Endothelial cell of umbilical vein (primary cell): ENCODE measurements at regions not wholly inside any gene's neighbourhood (a gene's known extent, or its start where the extent isn't known, plus 50 kb on each side); places are given as distances from the start of the nearest gene placed in this dataset.

Experiments
- BruUV-seq: library from RNA; stranded (reverse); fragments of 400-500 nt; replicated peaks from 2 replicates; lab custom pipeline; 2021; lab: Mats Ljungman, UMichigan
- CTCF ChIA-PET: fragments of 300-600, 350-600 bp; sonication (Branson Sonifier 250); formaldehyde crosslinking; loops from one replicate; lab custom pipeline; 2021; ENCODE audit warnings: antibody characterized with exemption, inconsistent platforms; lab: Charles Lee
- POLR2A ChIA-PET: fragments of 300-600, 350-600 bp; sonication (Branson Sonifier 250); formaldehyde crosslinking; loops from one replicate; lab custom pipeline; 2021; ENCODE audit warnings: antibody characterized with exemption, inconsistent platforms; lab: Charles Lee
- DNase-seq: peaks from one replicate; pipeline ENCODE4 v3.0.0-alpha.2; 2011; ENCODE audit warnings: low read depth, low spot score
- FAIRE-seq: peaks from 2 replicates; lab custom pipeline; 2011; peaks lifted over from hg19 to GRCh38; lab: Jason Lieb, UNC
- H2AFZ ChIP-seq: 2 replicates; pipeline ENCODE4 v1.6.0; 2012; ENCODE audit warnings: low read depth, low read length, control low read depth, inconsistent platforms
- H3K27ac ChIP-seq: 2 replicates; pipeline ENCODE4 v1.5.1; 2011; ENCODE audit warnings: low read depth, mild to moderate bottlenecking, control low read depth, low read length, moderate library complexity; ENCODE audit not compliant: insufficient read depth
- H3K27me3 ChIP-seq, 2 experiments: 2 replicates each; pipeline versions ENCODE4 v1.6.0 to v1.6.1; 2011; ENCODE audit warnings: low read length in 2 of 2, mixed read lengths in 1 of 2; ENCODE audit not compliant: control insufficient read depth in 2 of 2, insufficient read depth in 2 of 2
- H3K36me3 ChIP-seq, 2 experiments: 2 replicates in 1 of 2; 3 replicates in 1 of 2; pipeline ENCODE4 v1.5.1; 2011; ENCODE audit warnings: low read length in 2 of 2, mild to moderate bottlenecking in 1 of 2, moderate library complexity in 1 of 2; ENCODE audit not compliant: control insufficient read depth in 2 of 2, insufficient read depth in 2 of 2; ENCODE audit errors: extremely low read depth in 1 of 2
- H3K4me1 ChIP-seq: 3 replicates; pipeline ENCODE4 v1.5.1; 2011; ENCODE audit warnings: mild to moderate bottlenecking, low read length; ENCODE audit not compliant: control insufficient read depth, insufficient read depth; ENCODE audit errors: extremely low read depth
- H3K4me2 ChIP-seq: 2 replicates; pipeline ENCODE4 v1.6.1; 2011; ENCODE audit warnings: low read length, control low read depth, mixed read lengths; ENCODE audit not compliant: insufficient read depth
- H3K4me3 ChIP-seq, 3 experiments: fragments of 200-600 bp in 1 of 3; sonication (generic), shearing (Covaris generic) in 1 of 3; replicated peaks in 1 of 3; 2 replicates each; pipeline ENCODE4 v1.5.1; 2011 to 2016; ENCODE audit warnings: control low read depth in 3 of 3, low read length in 3 of 3, mild to moderate bottlenecking in 2 of 3, inconsistent platforms in 1 of 3, low read depth in 1 of 3, moderate library complexity in 1 of 3; ENCODE audit not compliant: insufficient read depth in 1 of 3
- H3K79me2 ChIP-seq: 2 replicates; pipeline ENCODE4 v1.6.0; 2012; ENCODE audit warnings: low read length, inconsistent platforms; ENCODE audit not compliant: control insufficient read depth, insufficient read depth
- H3K9ac ChIP-seq: replicated peaks from 2 replicates; pipeline ENCODE3; 2011; ENCODE audit warnings: low read length, control low read depth; ENCODE audit not compliant: insufficient read depth; ENCODE audit errors: extremely low read depth
- H3K9me1 ChIP-seq: replicated peaks from 3 replicates; pipeline ENCODE4 v1.6.0; 2011; ENCODE audit warnings: mild to moderate bottlenecking, low read length; ENCODE audit not compliant: control insufficient read depth, insufficient read depth; ENCODE audit errors: extremely low read depth
- H3K9me3 ChIP-seq: replicated peaks from 2 replicates; pipeline ENCODE4 v1.5.1; 2012; ENCODE audit warnings: low read length, inconsistent platforms; ENCODE audit not compliant: control insufficient read depth, insufficient read depth
- H4K20me1 ChIP-seq: replicated peaks from 2 replicates; pipeline ENCODE3; 2011; ENCODE audit warnings: mild to moderate bottlenecking, low read length; ENCODE audit not compliant: control insufficient read depth, insufficient read depth; ENCODE audit errors: extremely low read depth
- FOS ChIP-seq: IDR thresholded peaks from 2 replicates; pipeline ENCODE4 v1.6.1; 2011; ENCODE audit warnings: mild to moderate bottlenecking, low read length, moderate library complexity, borderline replicate concordance; ENCODE audit not compliant: insufficient read depth
- GATA2 ChIP-seq: IDR thresholded peaks from 2 replicates; pipeline ENCODE4 v1.7.0; 2011; ENCODE audit warnings: low read depth, mild to moderate bottlenecking, moderate library complexity, mixed read lengths, low read length; ENCODE audit not compliant: insufficient read length, insufficient read depth
- JUN ChIP-seq: IDR thresholded peaks from 2 replicates; pipeline ENCODE4 v1.6.1; 2011; ENCODE audit warnings: borderline replicate concordance, low read depth; ENCODE audit not compliant: insufficient read length, insufficient read depth
- MAX ChIP-seq: IDR thresholded peaks from 2 replicates; pipeline ENCODE4 v1.6.1; 2011; ENCODE audit not compliant: insufficient read depth, insufficient read length
- dilution Hi-C: fragments of 300-500 bp; cut with MboI; formaldehyde crosslinking; loops from one replicate; pipeline ENCODE4 v1.15.0; 2019; ENCODE audit warnings: low sequenced_read_pairs; ENCODE audit not compliant: extremely low pct_ligation_motif_present
- intact Hi-C: fragments of 100-400 bp; cut with micrococcal nuclease; formaldehyde crosslinking; loops from one replicate; pipeline ENCODE4 v1.10.0; 2022

DNA sequence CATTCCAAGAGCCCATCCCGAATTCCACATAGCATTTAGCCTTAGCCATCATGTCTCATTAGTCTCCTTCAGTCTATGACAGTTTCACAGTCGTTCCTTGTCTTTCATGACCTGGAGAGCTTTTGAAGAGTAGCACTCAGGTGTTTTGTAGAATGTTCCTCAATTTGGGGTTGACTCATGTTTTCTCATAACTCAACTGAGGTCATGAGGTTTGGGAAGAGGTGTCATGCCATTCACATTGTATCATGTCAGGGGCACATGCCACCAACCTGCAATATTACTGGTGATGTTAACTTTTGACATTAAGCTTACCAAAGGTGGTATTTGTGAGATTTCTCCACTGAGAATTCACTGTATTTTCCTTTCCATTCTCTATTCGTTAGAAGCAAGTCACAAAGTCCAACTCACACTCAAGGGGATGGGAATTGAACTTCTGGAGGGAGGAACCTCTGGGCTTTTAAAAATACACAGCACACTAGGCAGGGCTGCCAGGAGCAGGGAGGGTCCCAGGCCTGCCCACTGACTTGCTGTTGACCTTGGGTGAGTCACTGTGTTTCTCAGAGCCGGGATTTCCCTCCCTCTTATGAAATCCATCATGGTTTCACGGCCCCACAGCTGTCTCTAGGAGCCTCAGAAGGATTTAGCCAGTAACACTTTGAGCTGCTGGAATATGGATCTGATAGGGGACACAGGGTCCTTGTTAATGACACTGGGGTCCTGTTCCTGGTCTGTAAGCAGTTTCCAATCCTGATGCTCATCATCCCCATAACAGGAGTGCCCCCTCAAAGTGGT is 74.4 kb upstream of the TCF7L2 start:
- H3K27ac ChIP-seq = no peak overlapping the region
- no peak for FAIRE-seq
- no peaks in the 10 kb centered on the region for H3K9me1 ChIP-seq
- H3K27me3 ChIP-seq = peaks cover 0 to 1% of the 10 kb centered on the region in 2 experiments
- H3K79me2 ChIP-seq = no peaks in the 10 kb centered on the region
- intact Hi-C loops (no loop called here), dilution Hi-C loops (no loop called here)
- no peak overlapping the region for H3K4me3 ChIP-seq
- DNase-seq = peak; percentile 25
- ChIA-PET POLR2A (no interaction called here), CTCF (no interaction called here)
- H2AFZ ChIP-seq = no peak overlapping the region
- H3K36me3 ChIP-seq = no peaks in the 10 kb centered on the region
- H3K4me2 ChIP-seq = no peak overlapping the region
- no peak overlapping the region for H3K9ac ChIP-seq
- no peaks in the 10 kb centered on the region for H4K20me1 ChIP-seq
- H3K4me1 ChIP-seq = no peaks in the 10 kb centered on the region
- BruUV-seq = no TSS peak
- H3K9me3 ChIP-seq = no peaks in the 10 kb centered on the region
- TF ChIP-seq GATA2 (no peak), FOS (no peak), MAX (no peak), JUN (no peak)
